Spleen (tissue), 11 donors: ENCODE measurements at regions not wholly inside any gene's neighbourhood (a gene's known extent, or its start where the extent isn't known, plus 50 kb on each side); places are given as distances from the start of the nearest gene placed in this dataset.

ENCODE experiments used
- DNase-seq: peaks from one replicate; pipeline ENCODE4 v3.0.0-alpha.2; 2020
- H3K27ac ChIP-seq, 8 donors: fragments of 200-600 bp; sonication (generic) in 7 of 8; 1 replicate in 4 of 8; 2 replicates in 4 of 8; pipeline versions ENCODE4 v1.5.0 to v1.8.0; 2016 to 2021; ENCODE audit warnings: inconsistent platforms in 4 of 8, mild to moderate bottlenecking in 4 of 8, moderate library complexity in 1 of 8
- H3K27me3 ChIP-seq, 7 donors: fragments of 200-600 bp; sonication (generic) in 6 of 7; replicated peaks in 1 of 7; 1 replicate in 4 of 7; 2 replicates in 3 of 7; pipeline versions ENCODE4 v1.5.0 to v1.8.0; 2016 to 2021; ENCODE audit warnings: inconsistent platforms in 3 of 7, mild to moderate bottlenecking in 1 of 7
- H3K36me3 ChIP-seq, 6 donors: fragments of 200-600 bp; sonication (generic) in 5 of 6; 1 replicate in 4 of 6; 2 replicates in 2 of 6; pipeline versions ENCODE4 v1.5.0 to v1.8.0; 2016 to 2021; ENCODE audit warnings: inconsistent platforms in 2 of 6
- H3K4me1 ChIP-seq, 6 donors: fragments of 200-600 bp; sonication (generic) in 5 of 6; 1 replicate in 3 of 6; 2 replicates in 3 of 6; pipeline versions ENCODE4 v1.5.0 to v1.8.0; 2016 to 2021; ENCODE audit warnings: inconsistent platforms in 3 of 6
- H3K4me3 ChIP-seq, 8 donors: fragments of 200-600 bp; sonication (generic) in 7 of 8; 1 replicate in 4 of 8; 2 replicates in 4 of 8; pipeline versions ENCODE4 v1.5.0 to v1.8.0; 2016 to 2021; ENCODE audit warnings: inconsistent platforms in 4 of 8, mild to moderate bottlenecking in 4 of 8, moderate library complexity in 2 of 8
- H3K9me3 ChIP-seq, 8 donors: fragments of 200-600 bp; sonication (generic) in 7 of 8; 1 replicate in 4 of 8; 2 replicates in 4 of 8; pipeline versions ENCODE4 v1.5.0 to v1.8.0; 2016 to 2021; ENCODE audit warnings: inconsistent platforms in 4 of 8
- POLR2A ChIP-seq, 3 donors: fragments of 450-650 bp; IDR thresholded peaks; one replicate each; pipeline ENCODE4 v1.5.1; 2017; ENCODE audit warnings: antibody characterized with exemption in 3 of 3, mild to moderate bottlenecking in 1 of 3
- POLR2AphosphoS5 ChIP-seq, 3 donors: sonication (generic); formaldehyde crosslinking; IDR thresholded peaks; one replicate each; pipeline ENCODE4 v1.5.1; 2017; ENCODE audit warnings: antibody characterized with exemption in 3 of 3
- whole genome bisulfite sequencing, 5 donors: extraction: QIAGEN DNeasy Blood & Tissue Kit in 3 of 5; methylation state at CpG; one replicate each; pipeline versions ENCODE4 v1.1.5 to v1.1.7; 2013 to 2018; 5-methylcytosine and 5-hydroxymethylcytosine counted together
- intact Hi-C: fragments of 100-400 bp; cut with DNase I; formaldehyde crosslinking; loops from one replicate; pipeline ENCODE4 v1.15.0; 2023; ENCODE audit warnings: low total_unique reads
- TF ChIP-seq, protein P1 (sequence below), 11 experiments: fragments of 200-600 bp in 7 of 11; fragments of 450-650 bp in 4 of 11; sonication (generic) in 4 of 11; IDR thresholded peaks in 8 of 11; conservative IDR thresholded peaks in 3 of 11; 1 replicate in 7 of 11; 2 replicates in 4 of 11; pipeline versions ENCODE4 v1.4.0 to v1.8.0; 2016 to 2021; ENCODE audit warnings: antibody characterized with exemption in 11 of 11, inconsistent platforms in 4 of 11, mild to moderate bottlenecking in 1 of 11
- donor health status: healthy with polysubstance abuse.
- donor health status: DM: no; HTN: no; CAD: no; lungs with moderate emphysema.
- donor health status: DM: no; HTN: no; CAD: no.
- donor health status: Bipolar disorder and iron deficiency.
- donor health status: healthy.
- donor health status: DM: no; HTN: no; CAD: no.
- donor health status: DM: yes; HTN: yes; CAD: no.

DNA sequence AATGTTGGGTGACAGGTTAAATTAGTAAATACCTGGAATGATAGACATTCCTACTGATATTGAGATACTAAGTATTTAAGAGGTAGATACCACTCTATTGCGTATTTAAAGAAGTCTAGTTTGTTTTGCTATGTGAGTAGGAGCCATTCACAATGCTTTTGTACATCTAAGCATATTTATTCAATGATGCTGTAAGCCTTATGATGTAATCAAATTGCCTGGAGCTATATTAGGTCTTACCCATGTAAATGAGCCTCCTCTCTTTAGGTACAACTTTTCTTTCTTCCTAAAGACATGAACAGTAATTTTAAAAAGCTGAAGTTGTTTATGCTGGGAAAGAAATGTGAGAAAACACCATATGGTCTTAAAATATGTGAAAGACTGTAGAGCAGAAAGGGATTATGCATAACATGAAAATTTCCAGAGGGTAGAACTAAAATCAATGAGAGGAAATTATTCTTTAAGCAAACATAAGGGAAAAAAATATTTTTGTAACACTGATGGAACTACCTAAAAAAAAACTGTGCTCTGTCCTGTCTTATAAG lies 526.7 kb downstream of the EPHA7 start:
- no peak for DNase-seq
- no peaks in the 10 kb centered on the region for H3K27me3 ChIP-seq
- TF ChIP-seq POLR2AphosphoS5 (IDR thresholded peaks at IDR 0.05) (no peak), POLR2A (IDR thresholded peaks at IDR 0.05) (no peak)
- TF ChIP-seq, protein P1, sequence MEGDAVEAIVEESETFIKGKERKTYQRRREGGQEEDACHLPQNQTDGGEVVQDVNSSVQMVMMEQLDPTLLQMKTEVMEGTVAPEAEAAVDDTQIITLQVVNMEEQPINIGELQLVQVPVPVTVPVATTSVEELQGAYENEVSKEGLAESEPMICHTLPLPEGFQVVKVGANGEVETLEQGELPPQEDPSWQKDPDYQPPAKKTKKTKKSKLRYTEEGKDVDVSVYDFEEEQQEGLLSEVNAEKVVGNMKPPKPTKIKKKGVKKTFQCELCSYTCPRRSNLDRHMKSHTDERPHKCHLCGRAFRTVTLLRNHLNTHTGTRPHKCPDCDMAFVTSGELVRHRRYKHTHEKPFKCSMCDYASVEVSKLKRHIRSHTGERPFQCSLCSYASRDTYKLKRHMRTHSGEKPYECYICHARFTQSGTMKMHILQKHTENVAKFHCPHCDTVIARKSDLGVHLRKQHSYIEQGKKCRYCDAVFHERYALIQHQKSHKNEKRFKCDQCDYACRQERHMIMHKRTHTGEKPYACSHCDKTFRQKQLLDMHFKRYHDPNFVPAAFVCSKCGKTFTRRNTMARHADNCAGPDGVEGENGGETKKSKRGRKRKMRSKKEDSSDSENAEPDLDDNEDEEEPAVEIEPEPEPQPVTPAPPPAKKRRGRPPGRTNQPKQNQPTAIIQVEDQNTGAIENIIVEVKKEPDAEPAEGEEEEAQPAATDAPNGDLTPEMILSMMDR (IDR thresholded peaks at IDR 0.05 in 8 of 11, conservative IDR thresholded peaks at IDR 0.05 in 3 of 11), result no peak
- WGBS, 5 donors, result 77 to 90% (median 82%) methylated on average over 1 of the region's 1 CpG
- intact Hi-C loops, result no loop called here
- H3K27ac ChIP-seq, result no peak overlapping the region
- H3K4me3 ChIP-seq, result no peak overlapping the region
- H3K9me3 ChIP-seq, result peaks cover 0 to 35% (median 27%) of the 10 kb centered on the region in 8 donors
- H3K4me1 ChIP-seq, result no peaks in the 10 kb centered on the region
- no peaks in the 10 kb centered on the region for H3K36me3 ChIP-seq

DNA sequence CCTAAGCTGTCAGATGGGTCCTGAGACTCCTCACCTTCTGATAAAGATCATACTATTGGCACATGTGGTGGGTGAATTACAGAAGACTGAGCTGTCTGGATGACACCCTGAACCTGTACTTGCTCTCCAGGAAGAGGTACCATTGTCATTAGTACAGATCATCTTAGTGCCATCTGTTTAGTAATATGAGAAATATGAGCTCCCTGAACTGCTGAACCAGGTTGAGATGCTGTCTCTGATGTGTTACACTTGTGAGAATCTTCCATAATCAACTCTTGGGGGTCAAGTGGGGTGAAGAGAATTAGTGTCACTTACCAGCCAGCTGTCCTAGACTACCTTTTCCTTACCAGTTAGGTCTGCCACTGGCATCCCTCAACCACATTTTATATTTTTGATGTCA lies 531.0 kb downstream of the EPHA7 start:
- Histone ChIP-seq H3K4me3 (no peak overlapping the region), H3K27me3 (no peaks in the 10 kb centered on the region), H3K36me3 (no peaks in the 10 kb centered on the region), H3K27ac (no peak overlapping the region), H3K9me3 (peaks cover 0 to 55% (median 35%) of the 10 kb centered on the region in 8 donors), H3K4me1 (no peaks in the 10 kb centered on the region)
- TF ChIP-seq, protein P1 (IDR thresholded peaks at IDR 0.05 in 8 of 11, conservative IDR thresholded peaks at IDR 0.05 in 3 of 11), result no peak
- no peak for TF ChIP-seq POLR2A (IDR thresholded peaks at IDR 0.05)
- no peak for TF ChIP-seq POLR2AphosphoS5 (IDR thresholded peaks at IDR 0.05)
- DNase-seq, result no peak
- intact Hi-C loops, result no loop called here

DNA sequence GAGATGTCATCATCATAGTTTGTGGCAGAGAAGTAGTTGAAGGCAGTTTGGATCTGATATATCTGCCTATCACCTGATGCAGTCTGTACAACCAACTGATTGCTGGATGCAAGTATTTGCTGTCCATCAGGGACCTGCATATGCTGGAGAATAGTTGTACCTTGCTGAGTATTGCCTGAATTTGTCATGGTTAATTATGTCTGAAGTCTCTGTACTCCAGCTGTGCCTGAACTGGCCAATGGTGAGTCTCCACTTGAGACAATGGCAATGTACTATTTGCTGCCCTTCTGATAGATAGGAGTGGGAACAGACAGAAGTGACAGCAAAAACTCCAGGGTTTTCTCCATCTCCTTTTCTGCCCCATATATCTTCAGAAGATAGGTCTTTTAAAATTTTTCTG lies 531.5 kb downstream of the EPHA7 start:
- no peak for DNase-seq
- Histone ChIP-seq H3K9me3 (peaks cover 0 to 56% (median 35%) of the 10 kb centered on the region in 8 donors), H3K36me3 (no peaks in the 10 kb centered on the region), H3K4me1 (no peaks in the 10 kb centered on the region), H3K27ac (no peak overlapping the region), H3K27me3 (no peaks in the 10 kb centered on the region), H3K4me3 (no peak overlapping the region)
- intact Hi-C loops, result no loop called here
- TF ChIP-seq POLR2A (IDR thresholded peaks at IDR 0.05) (no peak), POLR2AphosphoS5 (IDR thresholded peaks at IDR 0.05) (no peak)
- TF ChIP-seq, protein P1 (IDR thresholded peaks at IDR 0.05 in 8 of 11, conservative IDR thresholded peaks at IDR 0.05 in 3 of 11), result no peak

DNA sequence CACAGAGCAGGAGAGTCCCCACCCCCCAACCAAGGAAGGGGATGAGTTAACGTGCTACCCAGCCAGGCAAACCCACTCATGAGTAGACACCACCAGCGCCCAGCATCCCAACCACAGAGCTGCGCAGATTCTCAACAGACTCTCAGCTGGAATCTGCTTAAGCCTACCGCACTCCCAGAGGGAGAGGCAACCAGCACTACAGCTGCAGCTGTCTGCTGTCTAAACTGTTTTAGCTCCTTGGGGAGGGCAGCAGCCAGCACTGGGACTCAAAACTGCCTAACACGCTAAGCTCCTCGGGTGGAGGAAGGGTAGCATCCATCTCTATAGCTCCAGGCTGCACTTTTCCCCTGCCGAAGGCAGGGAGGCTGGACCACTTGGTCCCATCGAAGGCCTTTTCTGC lies 539.8 kb downstream of the EPHA7 start:
- TF ChIP-seq, protein P1 (IDR thresholded peaks at IDR 0.05 in 8 of 11, conservative IDR thresholded peaks at IDR 0.05 in 3 of 11), result no peak
- TF ChIP-seq POLR2A (IDR thresholded peaks at IDR 0.05) (no peak), POLR2AphosphoS5 (IDR thresholded peaks at IDR 0.05) (no peak)
- Histone ChIP-seq H3K9me3 (peaks cover 0 to 53% (median 18%) of the 10 kb centered on the region in 8 donors), H3K36me3 (no peaks in the 10 kb centered on the region), H3K4me1 (no peaks in the 10 kb centered on the region), H3K4me3 (no peak overlapping the region), H3K27ac (no peak overlapping the region), H3K27me3 (no peaks in the 10 kb centered on the region)
- DNase-seq, result no peak
- intact Hi-C loops, result no loop called here
- 89 to 94% (median 91%) methylated on average over 6 to 8 of the region's 8 CpGs for WGBS, 5 donors
